Fibroblast of the conjunctiva (primary cell): ENCODE measurements at regions not wholly inside any gene's neighbourhood (a gene's known extent, or its start where the extent isn't known, plus 50 kb on each side); places are given as distances from the start of the nearest gene placed in this dataset.

Experiments
- DNase-seq: peaks from one replicate; pipeline ENCODE4 v3.0.0-alpha.2; 2010; ENCODE audit warnings: low read depth

- no peak for DNase-seq
These were observed 71.1 kb upstream of the SYT1 start for GRCh38 chr12:78793491-78793890.

GRCh38 chr12:78793982-78794381 lies 70.6 kb upstream of the SYT1 start:
- no peak for DNase-seq

- DNase-seq = no peak
These were observed 68.6 kb upstream of the SYT1 start for GRCh38 chr12:78795934-78796445.

DNA sequence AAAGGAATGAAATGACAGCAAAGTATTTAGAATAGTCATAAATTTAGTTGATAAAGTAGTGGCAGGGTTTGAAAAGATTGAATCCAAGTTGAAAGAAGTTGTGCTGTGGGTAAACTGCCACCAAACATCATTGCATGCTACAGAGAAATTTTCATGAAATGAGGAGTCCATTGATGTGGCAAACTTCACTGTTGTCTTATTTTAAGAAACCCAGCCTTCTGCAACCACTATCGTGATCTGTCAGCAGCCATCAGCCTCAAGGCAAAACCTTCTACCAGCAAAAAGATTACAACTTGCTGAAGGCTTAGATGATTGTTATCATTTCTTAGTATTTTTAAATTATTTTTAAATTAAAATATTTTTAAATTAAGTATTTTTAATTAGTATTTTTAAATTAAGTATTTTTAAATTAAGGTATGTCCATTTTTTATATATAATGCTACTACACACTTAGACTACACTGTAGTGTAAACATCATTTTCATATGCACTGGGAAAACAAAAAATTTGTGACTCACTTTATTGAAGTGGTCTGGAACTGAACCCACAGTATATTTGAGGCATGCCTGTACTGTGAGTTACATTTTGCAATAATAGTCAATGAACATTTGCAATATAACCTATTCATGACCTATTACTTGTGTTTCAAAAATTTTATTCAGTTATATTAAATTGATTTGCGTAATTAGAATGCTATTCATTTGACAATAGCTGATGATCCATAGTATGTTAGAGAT lies 67.2 kb upstream of the SYT1 start:
- DNase-seq = no peak

- DNase-seq = no peak
These were observed 64.9 kb upstream of the SYT1 start for GRCh38 chr12:78799649-78800048.

DNA sequence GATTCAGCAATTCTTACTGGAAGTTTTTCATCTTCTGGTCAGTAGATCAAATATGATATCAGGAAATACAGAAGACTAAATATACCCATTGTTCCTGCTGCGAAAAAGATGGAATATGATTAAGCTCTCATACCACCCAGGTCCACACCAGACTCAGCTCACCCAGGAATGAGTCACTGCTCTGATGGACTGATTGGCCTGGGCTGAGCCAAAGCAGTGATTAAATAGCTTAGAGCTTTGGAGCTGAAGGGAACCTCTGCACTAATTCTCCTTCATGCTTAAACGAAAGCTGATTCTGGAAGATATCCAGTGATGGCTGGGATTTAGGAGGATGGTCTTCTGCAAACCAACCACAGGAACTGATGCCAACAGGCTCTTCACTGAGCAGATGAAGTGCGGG lies 62.0 kb upstream of the SYT1 start:
- DNase-seq = no peak

GRCh38 chr12:78804262-78804661 lies 60.3 kb upstream of the SYT1 start:
- DNase-seq = no peak
